ENCODE measurements at regions not wholly inside any gene's neighbourhood (a gene's known extent, or its start where the extent isn't known, plus 50 kb on each side); places are given as distances from the start of the nearest gene placed in this dataset.
A peak's percentile ranks its signal among the peaks of the same experiment; 100 is the strongest.

GRCh38 chr2:7857904-7858303, 824.0 kb upstream of the ID2 start:
- peak; percentile 80 for DNase-seq
- Mint-ChIP-seq H3K4me3 (no peak overlapping the region; the same call in 1 of the 2 replicates), H3K4me1 (ENCODE audit: low read depth) (peaks cover 17% of the 10 kb centered on the region), H3K27ac (peak overlapping the region; percentile 63), H3K27me3 (ENCODE audit: insufficient read depth) (no peaks in the 10 kb centered on the region; the same call in 1 of the 2 replicates), H3K9me3 (no peaks in the 10 kb centered on the region), H3K36me3 (ENCODE audit: low read depth) (no peaks in the 10 kb centered on the region)
- no peak for TF ChIP-seq CTCF (IDR thresholded peaks at IDR 0.05)

- H3K27ac Mint-ChIP-seq = peak overlapping the region; percentile 25; the same call in 1 of the 2 replicates
Observed at GRCh38 chr2:7858624-7859023, 823.2 kb upstream of the ID2 start.

GRCh38 chr2:7860693-7861092, 821.2 kb upstream of the ID2 start:
- Mint-ChIP-seq H3K4me3 (no peak overlapping the region), H3K27me3 (ENCODE audit: insufficient read depth) (peaks cover 3% of the 10 kb centered on the region; the same call in 1 of the 2 replicates), H3K27ac (no peak overlapping the region), H3K4me1 (ENCODE audit: low read depth) (peaks cover 25% of the 10 kb centered on the region), H3K9me3 (no peaks in the 10 kb centered on the region), H3K36me3 (ENCODE audit: low read depth) (no peaks in the 10 kb centered on the region)
- no peak for TF ChIP-seq CTCF (IDR thresholded peaks at IDR 0.05)
- DNase-seq = no peak

More at GRCh38 chr2:7858624-7859023, 823.2 kb upstream of the ID2 start:
- Mint-ChIP-seq H3K36me3 (ENCODE audit: low read depth) (no peaks in the 10 kb centered on the region), H3K27me3 (ENCODE audit: insufficient read depth) (peaks cover 1% of the 10 kb centered on the region), H3K9me3 (no peaks in the 10 kb centered on the region), H3K4me1 (ENCODE audit: low read depth) (peaks cover 17% of the 10 kb centered on the region), H3K4me3 (no peak overlapping the region)
- DNase-seq = no peak
- no peak for TF ChIP-seq CTCF (IDR thresholded peaks at IDR 0.05)

GRCh38 chr2:7861910-7862702, 819.8 kb upstream of the ID2 start:
- H3K27ac Mint-ChIP-seq = no peak overlapping the region
- H3K27me3 Mint-ChIP-seq (ENCODE audit: insufficient read depth) = peaks cover 3% of the 10 kb centered on the region; the same call in 1 of the 2 replicates
- H3K9me3 Mint-ChIP-seq = no peaks in the 10 kb centered on the region
- H3K4me3 Mint-ChIP-seq = no peak overlapping the region
- peaks cover 24% of the 10 kb centered on the region for H3K4me1 Mint-ChIP-seq (ENCODE audit: low read depth)
- no peak for DNase-seq
- H3K36me3 Mint-ChIP-seq (ENCODE audit: low read depth) = no peaks in the 10 kb centered on the region
- TF ChIP-seq CTCF (IDR thresholded peaks at IDR 0.05) = no peak

GRCh38 chr2:7866104-7866503, 815.8 kb upstream of the ID2 start:
- no peak overlapping the region for H3K4me3 Mint-ChIP-seq
- peaks cover 8% of the 10 kb centered on the region; the same call in 1 of the 2 replicates for H3K4me1 Mint-ChIP-seq (ENCODE audit: low read depth)
- no peak for TF ChIP-seq CTCF (IDR thresholded peaks at IDR 0.05)
- no peak overlapping the region for H3K27ac Mint-ChIP-seq
- H3K36me3 Mint-ChIP-seq (ENCODE audit: low read depth) = no peaks in the 10 kb centered on the region
- H3K27me3 Mint-ChIP-seq (ENCODE audit: insufficient read depth) = peaks cover 5% of the 10 kb centered on the region; the same call in 1 of the 2 replicates
- no peaks in the 10 kb centered on the region for H3K9me3 Mint-ChIP-seq
- DNase-seq = no peak

All from HFFc6 (cell line).